GM21360 (cell line): ENCODE measurements at regions not wholly inside any gene's neighbourhood (a gene's known extent, or its start where the extent isn't known, plus 50 kb on each side); places are given as distances from the start of the nearest gene placed in this dataset.
A peak's percentile ranks its signal among the peaks of the same experiment; 100 is the strongest.

Source experiments
- ATAC-seq: cut with Tn5 transposase; IDR thresholded peaks from one replicate; pipeline ENCODE4 v1.9.1; 2021; ENCODE audit warnings: mild to moderate bottlenecking, moderate library complexity; ENCODE audit not compliant: unreplicated experiment

- ATAC-seq: no peak
Measured at GRCh38 chr13:34833562-34834182, 108.4 kb upstream of the NBEA start.

- ATAC-seq: peak; percentile 79
Measured at GRCh38 chr13:34842466-34842865, 99.6 kb upstream of the NBEA start.

GRCh38 chr13:34847766-34848165 lies 94.3 kb upstream of the NBEA start:
- no peak for ATAC-seq

GRCh38 chr13:34849406-34849805 lies 92.7 kb upstream of the NBEA start:
- ATAC-seq: no peak

- no peak for ATAC-seq
Measured at GRCh38 chr13:34853161-34853560, 88.9 kb upstream of the NBEA start.

- no peak for ATAC-seq
Measured at GRCh38 chr13:34857558-34858325, 84.3 kb upstream of the NBEA start.

GRCh38 chr13:34862311-34862710 lies 79.8 kb upstream of the NBEA start:
- no peak for ATAC-seq

GRCh38 chr13:34862716-34863115 lies 79.4 kb upstream of the NBEA start:
- no peak for ATAC-seq

- ATAC-seq: no peak
Measured at GRCh38 chr13:34863360-34864135, 78.5 kb upstream of the NBEA start.

- no peak for ATAC-seq
Measured at GRCh38 chr13:34864671-34865070, 77.4 kb upstream of the NBEA start.

GRCh38 chr13:34867590-34867989 lies 74.5 kb upstream of the NBEA start:
- no peak for ATAC-seq

GRCh38 chr13:34868733-34869132 lies 73.3 kb upstream of the NBEA start:
- no peak for ATAC-seq

GRCh38 chr13:34869696-34870095 lies 72.4 kb upstream of the NBEA start:
- no peak for ATAC-seq

- no peak for ATAC-seq
Measured at GRCh38 chr13:34878329-34878728, 63.7 kb upstream of the NBEA start.

- ATAC-seq: no peak
Measured at GRCh38 chr13:34879851-34880250, 62.2 kb upstream of the NBEA start.

GRCh38 chr13:34881494-34881893 lies 60.6 kb upstream of the NBEA start:
- no peak for ATAC-seq

GRCh38 chr13:34883396-34883795 lies 58.7 kb upstream of the NBEA start:
- ATAC-seq: no peak

- ATAC-seq: no peak
Measured at GRCh38 chr13:34884366-34884765, 57.7 kb upstream of the NBEA start.

GRCh38 chr13:34886121-34886875 lies 55.8 kb upstream of the NBEA start:
- ATAC-seq: no peak

GRCh38 chr13:34886987-34887386 lies 55.1 kb upstream of the NBEA start:
- no peak for ATAC-seq
